GM12872 (cell line): ENCODE measurements at regions not wholly inside any gene's neighbourhood (a gene's known extent, or its start where the extent isn't known, plus 50 kb on each side); places are given as distances from the start of the nearest gene placed in this dataset.

ENCODE experiments used
- CTCF ChIP-seq: IDR thresholded peaks from 3 replicates; pipeline ENCODE4 v1.5.1; 2011; ENCODE audit warnings: low read depth, mild to moderate bottlenecking, low read length, moderate library complexity; ENCODE audit not compliant: insufficient read depth

- TF ChIP-seq CTCF = no peak
Observed at GRCh38 chr3:59149166-59149565, 99.3 kb upstream of the CFAP20DC start.

GRCh38 chr3:59143447-59143846 lies 93.6 kb upstream of the CFAP20DC start:
- peak; percentile 23; the same call in 1 of the 3 replicates for TF ChIP-seq CTCF

GRCh38 chr3:59142556-59142955 lies 92.7 kb upstream of the CFAP20DC start:
- TF ChIP-seq CTCF = no peak

GRCh38 chr3:59138966-59139365 lies 89.1 kb upstream of the CFAP20DC start:
- no peak for TF ChIP-seq CTCF

- TF ChIP-seq CTCF = no peak
Observed at GRCh38 chr3:59137415-59137814, 87.6 kb upstream of the CFAP20DC start.

GRCh38 chr3:59136081-59136480 lies 86.3 kb upstream of the CFAP20DC start:
- no peak for TF ChIP-seq CTCF

GRCh38 chr3:59135096-59135495 lies 85.3 kb upstream of the CFAP20DC start:
- no peak for TF ChIP-seq CTCF

- no peak for TF ChIP-seq CTCF
Observed at GRCh38 chr3:59133311-59133710, 83.5 kb upstream of the CFAP20DC start.
